ENCODE measurements at regions not wholly inside any gene's neighbourhood (a gene's known extent, or its start where the extent isn't known, plus 50 kb on each side); places are given as distances from the start of the nearest gene placed in this dataset.

- Histone ChIP-seq H3K9me3 (replicated peaks in 1 of 2; ENCODE audit: control insufficient read depth in 1 of 2, insufficient read depth in 1 of 2, low read length in 2 of 2) (peaks cover 5 to 7% of the 10 kb centered on the region in 2 donors), H3K4me3 (replicated peaks in 1 of 3; ENCODE audit: low read depth in 2 of 3, low read length in 3 of 3) (no peak overlapping the region), H3K27ac (ENCODE audit: low read depth in 1 of 2, low read length in 2 of 2) (no peak overlapping the region), H3K36me3 (replicated peaks in 1 of 2; ENCODE audit: control insufficient read depth in 1 of 2, insufficient read depth in 2 of 2, low read length in 2 of 2) (no peaks in the 10 kb centered on the region), H3K9ac (ENCODE audit: insufficient read depth, low read length, poor library complexity, severe bottlenecking) (no peak overlapping the region), H2AFZ (ENCODE audit: insufficient read depth, low read depth, low read length, poor library complexity, severe bottlenecking) (no peak overlapping the region), H4K20me1 (ENCODE audit: insufficient read depth, low read length) (no peaks in the 10 kb centered on the region), H3K4me1 (ENCODE audit: control insufficient read depth in 1 of 2, insufficient read depth in 2 of 2, low read length in 2 of 2) (no peaks in the 10 kb centered on the region), H3K27me3 (ENCODE audit: control insufficient read depth in 2 of 2, insufficient read depth in 2 of 2, low read length in 2 of 2) (no peaks in the 10 kb centered on the region), H3K79me2 (ENCODE audit: insufficient read depth, low read length) (no peaks in the 10 kb centered on the region), H3K4me2 (replicated peaks; ENCODE audit: extremely low read depth, low read length, poor library complexity, severe bottlenecking) (no peak overlapping the region)
- 86% methylated on average over 5 of the region's 6 CpGs for WGBS (ENCODE audit: insufficient coverage)
- TF ChIP-seq CTCF (IDR thresholded peaks at IDR 0.05): no peak
- peaks cover 0 to 9% (median 6%) of the 10 kb centered on the region in 7 donors for H3K9me3 Mint-ChIP-seq
- no peaks in the 10 kb centered on the region for H3K27me3 Mint-ChIP-seq (ENCODE audit: low read depth in 3 of 3)
- intact Hi-C loops (cut with micrococcal nuclease): no loop called here
- no peak overlapping the region for H3K4me3 Mint-ChIP-seq
- no peak overlapping the region for H3K27ac Mint-ChIP-seq
- no peak for DNase-seq
- no peaks in the 10 kb centered on the region for H3K36me3 Mint-ChIP-seq
- H3K4me1 Mint-ChIP-seq: no peaks in the 10 kb centered on the region
Observed at GRCh38 chr1:95496773-95497172, 262.8 kb downstream of the RWDD3 start.

GRCh38 chr1:95497566-95497965, 263.6 kb downstream of the RWDD3 start:
- Histone ChIP-seq H3K9me3 (replicated peaks in 1 of 2; ENCODE audit: control insufficient read depth in 1 of 2, insufficient read depth in 1 of 2, low read length in 2 of 2) (peaks cover 4 to 7% of the 10 kb centered on the region in 2 donors), H4K20me1 (ENCODE audit: insufficient read depth, low read length) (no peaks in the 10 kb centered on the region), H3K36me3 (replicated peaks in 1 of 2; ENCODE audit: control insufficient read depth in 1 of 2, insufficient read depth in 2 of 2, low read length in 2 of 2) (no peaks in the 10 kb centered on the region), H3K4me3 (replicated peaks in 1 of 3; ENCODE audit: low read depth in 2 of 3, low read length in 3 of 3) (no peak overlapping the region), H3K27me3 (ENCODE audit: control insufficient read depth in 2 of 2, insufficient read depth in 2 of 2, low read length in 2 of 2) (no peaks in the 10 kb centered on the region), H2AFZ (ENCODE audit: insufficient read depth, low read depth, low read length, poor library complexity, severe bottlenecking) (no peak overlapping the region), H3K79me2 (ENCODE audit: insufficient read depth, low read length) (no peaks in the 10 kb centered on the region), H3K27ac (ENCODE audit: low read depth in 1 of 2, low read length in 2 of 2) (no peak overlapping the region), H3K4me2 (replicated peaks; ENCODE audit: extremely low read depth, low read length, poor library complexity, severe bottlenecking) (no peak overlapping the region), H3K9ac (ENCODE audit: insufficient read depth, low read length, poor library complexity, severe bottlenecking) (no peak overlapping the region), H3K4me1 (ENCODE audit: control insufficient read depth in 1 of 2, insufficient read depth in 2 of 2, low read length in 2 of 2) (no peaks in the 10 kb centered on the region)
- Mint-ChIP-seq H3K27me3 (ENCODE audit: low read depth in 3 of 3) (no peaks in the 10 kb centered on the region), H3K9me3 (peaks cover 0 to 9% (median 6%) of the 10 kb centered on the region in 7 donors), H3K4me1 (no peaks in the 10 kb centered on the region), H3K27ac (peak overlapping the region in 1 of 7 donors; percentile 12), H3K4me3 (no peak overlapping the region), H3K36me3 (no peaks in the 10 kb centered on the region)
- TF ChIP-seq CTCF (IDR thresholded peaks at IDR 0.05): no peak
- 74% methylated on average over 3 of the region's 4 CpGs for WGBS (ENCODE audit: insufficient coverage)
- no peak for DNase-seq
- intact Hi-C loops (cut with micrococcal nuclease): no loop called here

All from CD14-positive monocyte (primary cell).